Lower lobe of right lung (tissue), 2 donors: ENCODE measurements at regions not wholly inside any gene's neighbourhood (a gene's known extent, or its start where the extent isn't known, plus 50 kb on each side); places are given as distances from the start of the nearest gene placed in this dataset.
A peak's percentile ranks its signal among the peaks of the same experiment; 100 is the strongest.
"Not testable (repeated sequence)": the region's sequence is repeated elsewhere in the genome, so short reads cannot be mapped to it uniquely, and the experiment has no call there.

Experiments used
- ATAC-seq, 2 donors: fragments of 200-7000 bp; cut with Tn5 transposase; one replicate each; pipeline ENCODE4 v1.9.1; 2020 to 2022; ENCODE audit warnings: mild to moderate bottlenecking in 2 of 2, moderate library complexity in 2 of 2
- DNase-seq: peaks from one replicate; pipeline ENCODE4 v3.0.0-alpha.2; 2020
- H3K27ac ChIP-seq: fragments of 200-600 bp; one replicate; pipeline ENCODE4 v1.8.0; 2022
- H3K27me3 ChIP-seq: fragments of 200-600 bp; one replicate; pipeline ENCODE4 v1.8.0; 2022; ENCODE audit warnings: low read depth
- H3K36me3 ChIP-seq: fragments of 200-600 bp; one replicate; pipeline ENCODE4 v1.8.0; 2022; ENCODE audit warnings: mild to moderate bottlenecking
- H3K4me1 ChIP-seq: fragments of 200-600 bp; one replicate; pipeline ENCODE4 v1.8.0; 2022
- H3K4me3 ChIP-seq: fragments of 200-600 bp; one replicate; pipeline ENCODE4 v1.8.0; 2022; ENCODE audit warnings: mild to moderate bottlenecking
- H3K9me3 ChIP-seq: fragments of 200-600 bp; one replicate; pipeline ENCODE4 v1.8.0; 2022
- CTCF ChIP-seq: fragments of 200-600 bp; IDR thresholded peaks from one replicate; pipeline ENCODE4 v1.8.0; 2022; ENCODE audit warnings: antibody characterized with exemption, mild to moderate bottlenecking
- intact Hi-C: fragments of 100-400 bp; cut with DNase I; formaldehyde crosslinking; loops from one replicate; pipeline ENCODE4 v1.11.0; 2022
- donor health status: DM: no; HTN: yes; CAD: no; lungs with severe emphysema.

- Histone ChIP-seq H3K9me3 (peaks cover 14% of the 10 kb centered on the region), H3K27ac (no peak overlapping the region), H3K27me3 (no peaks in the 10 kb centered on the region), H3K4me3 (no peak overlapping the region), H3K36me3 (no peaks in the 10 kb centered on the region), H3K4me1 (no peaks in the 10 kb centered on the region)
- TF ChIP-seq CTCF, result no peak
- ATAC-seq (no peak), DNase-seq (no peak)
- intact Hi-C loops, result no loop called here
Observed at GRCh38 chr5:40347981-40348725, 331.6 kb upstream of the PTGER4 start.

DNA sequence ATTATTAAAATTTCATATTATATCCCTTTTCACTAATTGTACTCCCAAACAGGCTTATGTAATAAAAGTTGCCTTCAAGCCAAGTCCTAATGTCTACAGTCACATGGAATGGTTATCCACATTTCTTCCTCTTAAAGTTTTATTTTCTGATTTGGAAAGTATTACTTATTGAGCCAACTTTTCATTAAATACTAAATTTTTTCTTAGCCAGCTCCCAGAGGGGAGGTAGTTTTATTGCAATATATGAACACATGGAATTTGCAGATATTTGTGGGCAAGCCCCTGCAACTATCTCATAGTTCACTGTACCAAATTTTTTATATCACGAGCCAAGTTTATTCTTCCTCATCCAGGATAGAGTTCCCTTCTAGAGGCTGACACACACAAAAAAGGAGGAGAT, 332.8 kb upstream of the PTGER4 start:
- no peak for ATAC-seq
- Histone ChIP-seq H3K36me3 (no peaks in the 10 kb centered on the region), H3K27me3 (no peaks in the 10 kb centered on the region), H3K4me3 (no peak overlapping the region), H3K9me3 (peaks cover 14% of the 10 kb centered on the region), H3K4me1 (no peaks in the 10 kb centered on the region), H3K27ac (no peak overlapping the region)
- DNase-seq, result no peak
- TF ChIP-seq CTCF, result no peak
- intact Hi-C loops, result no loop called here

GRCh38 chr5:40338434-40338833, 341.3 kb upstream of the PTGER4 start:
- H3K36me3 ChIP-seq, H3K4me1 ChIP-seq, H3K27ac ChIP-seq, H3K9me3 ChIP-seq, DNase-seq, ATAC-seq, intact Hi-C loops, H3K4me3 ChIP-seq, H3K27me3 ChIP-seq: not testable (repeated sequence)

GRCh38 chr5:40334242-40334635, 345.5 kb upstream of the PTGER4 start:
- Histone ChIP-seq H3K27me3 (no peaks in the 10 kb centered on the region), H3K4me1 (no peaks in the 10 kb centered on the region), H3K9me3 (no peaks in the 10 kb centered on the region), H3K4me3 (no peak overlapping the region), H3K36me3 (no peaks in the 10 kb centered on the region), H3K27ac (no peak overlapping the region)
- DNase-seq (no peak), ATAC-seq (no peak)
- intact Hi-C loops, result no loop called here
- TF ChIP-seq CTCF, result no peak

DNA sequence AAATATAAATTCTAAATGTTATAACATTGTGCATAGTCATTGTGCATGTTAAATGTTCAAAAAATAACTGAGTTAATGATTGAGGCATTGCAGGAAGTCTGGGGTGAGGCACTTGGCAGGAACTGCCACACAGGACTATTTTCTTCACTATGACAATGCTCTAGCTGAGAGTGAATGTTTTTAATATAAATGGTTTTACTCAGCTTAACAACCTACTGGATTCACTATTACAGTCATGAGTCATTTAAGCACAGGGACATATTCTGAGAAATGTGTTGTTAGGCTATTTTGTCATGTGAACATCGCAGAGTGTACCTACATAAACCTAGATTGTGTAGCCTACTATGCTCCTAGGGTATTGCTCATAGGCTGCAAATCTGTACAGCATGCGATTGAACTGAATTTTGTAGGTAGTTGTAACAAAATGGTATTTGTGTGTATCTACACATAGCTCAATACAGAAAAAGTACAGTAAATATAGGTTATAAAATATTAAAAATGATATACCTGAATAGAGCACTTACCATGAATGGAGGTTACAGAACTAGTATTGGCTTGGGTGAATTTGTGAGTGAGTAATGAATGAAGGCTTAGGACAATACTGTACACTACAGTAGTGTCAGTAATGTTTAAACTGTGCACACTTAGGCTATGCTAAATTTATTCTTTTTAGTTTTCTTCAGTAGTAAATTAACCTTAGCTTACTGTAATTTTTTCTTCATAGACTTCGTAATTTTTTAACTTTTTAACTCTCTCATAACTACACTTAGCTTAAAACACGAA, 346.1 kb upstream of the PTGER4 start:
- H3K27ac ChIP-seq, result no peak overlapping the region
- peak in 1 of 2 donors; percentile 12 for ATAC-seq
- no peak for TF ChIP-seq CTCF
- H3K4me1 ChIP-seq, result no peaks in the 10 kb centered on the region
- H3K36me3 ChIP-seq, result no peaks in the 10 kb centered on the region
- no peak overlapping the region for H3K4me3 ChIP-seq
- no peak for DNase-seq
- H3K27me3 ChIP-seq, result no peaks in the 10 kb centered on the region
- intact Hi-C loops, result no loop called here
- H3K9me3 ChIP-seq, result no peaks in the 10 kb centered on the region

DNA sequence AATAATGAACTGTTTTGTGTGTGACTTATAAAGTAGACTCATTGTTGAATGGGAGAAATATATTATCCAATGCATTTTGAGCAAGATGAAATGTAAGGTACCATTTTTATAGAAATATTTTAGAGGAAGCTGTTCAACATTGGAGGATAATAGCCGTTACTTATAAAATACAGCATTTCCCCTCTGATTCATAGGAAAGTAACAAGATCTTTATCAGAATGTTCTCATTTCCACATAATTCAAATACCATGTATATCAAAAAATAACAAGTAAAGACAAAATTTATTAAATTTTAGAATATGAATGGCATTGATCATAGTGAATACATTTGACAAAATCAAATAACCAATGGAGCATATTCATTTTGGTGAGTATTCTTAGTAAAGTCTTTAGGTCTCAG, 346.7 kb upstream of the PTGER4 start:
- intact Hi-C loops, result no loop called here
- Histone ChIP-seq H3K4me3 (no peak overlapping the region), H3K36me3 (no peaks in the 10 kb centered on the region), H3K9me3 (no peaks in the 10 kb centered on the region), H3K27ac (no peak overlapping the region), H3K27me3 (no peaks in the 10 kb centered on the region), H3K4me1 (no peaks in the 10 kb centered on the region)
- TF ChIP-seq CTCF, result no peak
- no peak for ATAC-seq
- DNase-seq, result no peak
